GM18907 (cell line): ENCODE measurements at regions not wholly inside any gene's neighbourhood (a gene's known extent, or its start where the extent isn't known, plus 50 kb on each side); places are given as distances from the start of the nearest gene placed in this dataset.

Experiments used
- ATAC-seq: cut with Tn5 transposase; IDR thresholded peaks from one replicate; pipeline ENCODE4 v1.9.1; 2021; ENCODE audit warnings: mild to moderate bottlenecking, moderate library complexity; ENCODE audit not compliant: unreplicated experiment

DNA sequence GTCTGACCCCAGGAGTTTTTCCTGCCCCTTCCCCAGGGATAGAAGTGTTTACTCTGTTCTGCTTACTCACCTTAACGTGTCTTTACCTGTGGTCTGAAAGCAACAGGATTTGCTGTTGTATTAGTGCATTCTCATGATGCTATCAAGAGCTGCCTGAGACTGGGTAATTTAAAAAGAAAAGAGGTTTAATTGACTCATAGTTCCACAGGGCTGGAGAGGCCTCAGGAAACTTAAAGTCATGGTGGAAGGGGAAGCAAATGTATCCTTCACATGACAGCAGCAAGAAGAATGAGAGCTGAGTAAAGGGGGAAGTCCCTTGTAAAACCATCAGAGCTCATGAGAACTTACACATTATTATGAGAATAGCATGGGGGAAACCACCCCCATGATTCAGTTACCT, 240.4 kb downstream of the SNAPC1 start:
- no peak for ATAC-seq

DNA sequence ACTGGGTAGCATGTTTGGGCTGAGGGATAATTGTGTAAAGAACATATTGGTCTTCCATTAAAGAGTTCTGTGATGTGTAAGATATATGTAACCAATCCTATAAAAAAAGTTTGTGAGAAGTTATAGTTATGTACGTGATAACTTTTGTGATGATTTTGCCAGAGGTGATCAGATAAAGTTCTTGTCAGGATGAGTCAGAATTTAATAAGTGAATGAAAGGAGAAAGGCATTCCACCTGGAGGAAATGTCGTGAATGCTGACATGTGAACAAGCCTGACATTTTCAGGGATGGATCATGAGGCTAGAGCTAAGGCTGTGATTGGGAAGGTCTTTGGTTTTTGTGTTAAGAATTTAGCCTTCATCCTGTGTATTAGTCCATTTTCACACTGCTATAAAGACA, 241.5 kb downstream of the SNAPC1 start:
- ATAC-seq: no peak

DNA sequence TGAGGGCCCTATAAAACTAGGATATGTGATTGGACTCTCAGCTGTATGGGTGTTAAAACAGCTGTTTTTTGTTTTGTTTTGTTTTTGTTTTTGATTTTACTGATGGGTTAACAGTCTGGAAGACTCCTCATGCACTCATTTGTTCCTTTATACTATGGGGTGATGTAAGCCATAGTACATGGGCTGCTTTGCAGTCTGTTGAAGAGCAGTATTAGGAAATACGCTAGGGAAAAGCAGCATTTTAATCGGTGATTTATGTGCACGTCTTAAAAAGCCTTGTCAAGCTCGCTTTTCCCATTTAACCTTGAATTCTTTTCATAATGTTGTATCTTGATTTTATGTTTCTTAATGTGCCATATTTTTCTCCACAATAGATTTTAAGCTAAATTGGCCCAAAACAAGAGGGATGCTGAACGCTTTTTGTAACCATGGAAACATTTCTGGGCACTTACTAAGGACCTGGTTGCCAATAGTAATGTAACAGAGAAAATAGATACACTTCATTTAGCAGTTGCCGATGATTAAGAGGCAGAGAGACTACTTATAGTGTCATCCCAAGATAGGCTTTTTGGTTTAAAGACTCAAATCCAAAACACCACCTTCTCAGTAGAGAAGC, 244.0 kb downstream of the SNAPC1 start:
- no peak for ATAC-seq

DNA sequence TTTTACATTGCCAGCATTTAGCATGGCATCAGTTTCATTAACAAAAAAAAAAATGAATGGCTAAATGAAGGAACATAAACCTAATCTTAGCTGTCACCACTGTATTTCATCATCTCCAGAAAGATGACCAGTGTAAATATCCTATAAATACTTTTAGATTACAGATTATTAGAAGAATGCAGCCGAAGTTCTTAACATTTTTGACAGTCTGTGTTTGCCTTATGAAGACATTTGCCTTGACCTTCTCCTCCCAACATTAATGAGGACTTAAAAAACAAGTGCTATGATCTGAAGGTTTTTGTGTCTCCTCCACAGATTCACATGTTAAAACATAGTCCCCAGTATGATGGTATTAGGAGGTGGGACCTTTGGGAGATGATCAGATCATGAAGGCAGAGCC, 253.0 kb downstream of the SNAPC1 start:
- no peak for ATAC-seq

DNA sequence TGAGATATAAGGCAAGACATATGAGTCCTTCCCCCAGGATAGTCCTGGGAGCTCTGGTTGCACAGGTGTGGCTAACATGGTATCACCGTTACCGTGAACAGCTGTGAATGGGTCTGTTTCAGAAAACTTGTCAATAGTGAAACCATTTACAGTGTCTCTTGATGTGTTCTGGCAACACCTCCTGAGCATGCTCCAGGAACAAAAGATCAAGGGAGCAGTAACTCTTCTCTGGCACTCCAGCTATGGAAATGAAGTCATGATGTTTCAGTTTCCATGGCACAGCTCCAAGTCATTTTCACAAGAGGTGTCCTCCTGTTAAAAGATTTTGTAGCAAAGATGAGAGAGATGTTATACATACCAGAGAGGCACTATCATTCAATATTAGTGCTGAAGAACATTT, 253.7 kb downstream of the SNAPC1 start:
- no peak for ATAC-seq

DNA sequence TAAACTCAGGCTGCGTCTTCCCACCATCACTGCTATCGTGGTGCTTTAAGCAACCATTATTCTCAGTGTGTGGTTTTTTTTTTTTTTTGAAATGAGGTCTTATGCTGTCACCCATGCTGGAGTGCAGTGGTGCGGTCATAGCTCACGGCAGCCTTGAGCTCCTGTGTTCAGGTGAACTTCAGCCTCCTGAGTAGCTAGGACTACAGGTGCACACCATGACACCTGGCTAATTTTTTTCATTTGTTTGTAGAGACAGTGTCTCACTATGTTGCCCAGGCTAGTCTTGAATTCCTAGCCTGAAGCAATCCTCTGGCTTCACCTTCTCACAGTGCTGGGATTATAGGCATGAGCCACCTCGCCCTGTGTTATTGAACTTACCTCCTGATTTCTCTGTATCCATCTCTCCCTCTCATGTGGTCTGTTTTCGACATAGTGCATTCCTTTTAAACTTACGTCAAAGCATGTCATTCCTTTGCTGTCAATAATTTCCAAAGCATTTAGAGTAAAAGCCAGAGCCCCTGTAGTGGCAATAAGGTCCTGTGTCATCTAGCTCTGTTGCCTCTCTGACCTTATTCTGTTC, 255.5 kb downstream of the SNAPC1 start:
- ATAC-seq: no peak

DNA sequence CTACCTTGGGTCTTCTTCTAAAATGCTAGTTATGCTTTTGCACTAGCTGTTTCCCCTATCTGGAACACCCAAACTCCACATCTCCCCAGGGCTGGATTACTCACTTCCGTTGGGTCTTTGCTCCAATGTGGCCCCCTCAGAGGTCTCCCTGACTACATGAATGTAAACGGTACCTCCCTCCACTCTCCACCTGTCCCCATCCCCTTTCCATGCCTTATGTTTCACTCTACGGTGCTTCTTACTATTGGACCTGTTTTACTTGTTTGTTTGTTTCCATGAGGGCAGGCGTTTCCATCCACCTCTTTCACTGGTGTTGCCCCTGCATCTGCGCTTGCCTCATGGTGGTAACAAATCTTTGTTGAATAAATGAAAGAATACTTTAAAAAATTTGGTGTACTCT, 256.4 kb downstream of the SNAPC1 start:
- ATAC-seq: no peak

DNA sequence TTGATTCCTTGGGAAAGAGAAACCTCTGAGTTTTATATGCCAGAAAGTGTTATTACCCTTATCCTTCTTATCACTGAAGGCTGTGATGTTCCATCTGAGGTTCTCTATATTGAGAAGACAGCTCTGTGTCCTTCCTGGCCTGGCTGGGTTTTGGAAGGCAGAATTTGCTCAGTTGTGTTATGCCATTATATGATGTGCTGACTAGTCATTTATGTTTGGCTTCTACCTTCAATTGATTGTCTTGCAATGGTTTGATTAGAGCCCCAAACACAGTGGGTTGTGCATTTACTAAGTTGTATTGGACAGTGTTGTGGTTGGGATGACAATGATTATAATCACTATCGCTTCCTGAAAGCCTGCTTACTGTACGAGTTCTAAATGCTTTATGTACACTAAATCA, 265.7 kb downstream of the SNAPC1 start:
- ATAC-seq: no peak

DNA sequence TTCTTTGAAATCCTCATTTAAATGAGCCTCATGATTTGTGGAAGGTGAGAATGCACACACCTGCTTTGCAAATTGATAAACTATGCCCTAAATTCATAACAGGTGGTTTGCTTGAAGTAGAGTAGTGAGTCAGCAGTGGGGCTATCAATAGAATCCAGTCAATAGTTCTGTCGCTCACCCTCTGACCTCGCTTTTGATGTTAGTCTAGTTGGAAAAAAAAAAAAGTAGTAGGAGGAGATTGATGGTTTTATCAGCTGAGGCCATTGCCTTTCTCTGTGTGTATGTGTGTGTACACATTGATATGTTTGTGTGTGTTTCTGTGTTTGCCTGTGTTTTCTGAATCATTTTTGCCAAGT, 267.3 kb downstream of the SNAPC1 start:
- peak; percentile 60 for ATAC-seq

DNA sequence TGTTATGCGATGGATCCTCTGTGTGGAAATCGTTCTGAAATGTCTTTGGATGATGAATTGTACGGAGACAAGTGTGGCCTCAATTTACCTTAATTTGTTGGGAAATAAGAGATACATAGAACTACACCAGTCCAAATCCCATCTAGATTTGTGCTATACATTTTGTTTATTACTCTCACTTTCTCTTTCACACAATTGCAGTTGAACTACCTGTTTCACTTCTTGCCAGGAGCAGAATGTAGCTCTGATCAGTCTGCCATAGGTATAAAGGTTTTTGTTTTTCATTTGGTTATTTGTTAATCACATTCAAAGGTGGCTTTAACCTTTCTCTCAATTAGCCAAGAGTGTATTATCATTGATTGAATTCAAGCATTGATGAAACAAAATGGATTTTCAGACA, 268.2 kb downstream of the SNAPC1 start:
- ATAC-seq: no peak

DNA sequence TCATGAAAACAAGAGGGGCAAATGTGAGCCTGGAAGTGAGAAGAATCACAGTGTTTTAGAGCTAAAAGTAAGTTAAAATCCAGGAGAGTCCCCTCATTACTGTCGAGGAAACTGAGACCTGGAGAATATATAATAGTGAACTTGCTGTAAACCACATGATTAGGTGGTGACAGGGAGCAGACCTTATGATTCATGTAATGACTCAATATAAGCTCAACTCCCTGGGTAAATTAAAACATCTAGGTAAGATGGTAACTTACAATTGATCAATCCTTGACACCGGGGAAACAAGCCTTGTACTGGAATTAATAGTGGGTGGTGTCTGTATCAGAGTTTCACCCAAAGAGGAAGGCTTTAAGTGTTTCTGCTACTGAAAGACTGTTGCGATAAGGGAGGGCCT, 269.3 kb downstream of the SNAPC1 start:
- ATAC-seq: no peak

DNA sequence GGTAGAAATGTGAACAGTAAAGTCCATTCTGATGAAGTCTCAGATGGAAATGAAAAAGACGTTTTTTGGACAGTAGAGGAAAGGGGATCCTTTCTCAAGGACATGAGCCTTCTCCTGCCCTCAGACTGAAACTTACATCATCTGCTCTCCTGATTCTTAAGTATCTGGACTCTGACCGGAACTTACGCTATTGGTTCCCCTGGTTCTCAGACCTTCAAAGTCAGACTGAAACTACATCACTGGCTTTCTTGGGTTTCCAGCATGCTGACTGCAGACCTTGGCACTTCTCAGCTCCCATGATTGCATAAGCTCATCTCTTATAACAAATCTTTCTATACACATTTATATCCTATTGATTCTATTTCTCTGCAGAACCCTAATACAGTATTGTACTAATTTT, 291.0 kb downstream of the SNAPC1 start:
- no peak for ATAC-seq

DNA sequence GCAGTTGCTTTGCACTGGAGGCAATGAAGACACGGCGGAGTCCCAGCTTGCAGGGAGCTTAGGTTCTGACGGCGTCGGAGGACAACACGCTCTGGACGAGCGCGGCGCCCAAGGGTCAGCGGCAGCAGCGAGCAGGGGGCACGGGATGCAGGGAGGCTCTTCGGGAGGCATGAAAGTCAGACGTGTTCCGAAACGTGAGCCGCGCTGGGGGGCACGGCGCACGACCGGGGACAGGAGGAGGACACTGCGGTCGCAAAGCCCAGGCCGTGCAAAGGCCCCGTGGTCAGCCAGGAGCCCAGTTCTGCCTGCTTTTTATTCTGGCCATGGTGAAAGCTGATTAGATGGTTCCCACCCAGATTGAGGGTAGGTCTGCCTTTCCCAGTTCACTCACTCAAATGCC, 294.6 kb downstream of the SNAPC1 start:
- ATAC-seq: no peak

DNA sequence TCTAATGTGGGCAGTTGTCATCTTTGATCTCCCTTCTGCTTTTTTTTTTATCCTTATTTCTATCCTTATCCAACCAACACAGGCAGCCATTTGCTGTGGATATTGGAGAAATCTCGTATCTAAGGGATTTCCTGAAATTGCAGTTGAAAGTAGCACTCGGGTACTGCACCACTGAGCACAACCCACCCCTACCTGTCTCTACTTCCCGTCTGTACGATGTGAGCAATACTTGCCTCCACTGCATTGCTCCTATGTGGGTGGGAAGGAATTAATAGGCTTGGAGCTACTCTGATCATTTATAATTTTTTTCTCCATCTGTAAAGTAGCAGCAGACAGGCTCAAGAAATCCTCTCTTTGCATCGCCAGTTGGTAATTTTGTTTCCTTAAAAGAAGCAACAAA, 300.4 kb downstream of the SNAPC1 start:
- no peak for ATAC-seq

DNA sequence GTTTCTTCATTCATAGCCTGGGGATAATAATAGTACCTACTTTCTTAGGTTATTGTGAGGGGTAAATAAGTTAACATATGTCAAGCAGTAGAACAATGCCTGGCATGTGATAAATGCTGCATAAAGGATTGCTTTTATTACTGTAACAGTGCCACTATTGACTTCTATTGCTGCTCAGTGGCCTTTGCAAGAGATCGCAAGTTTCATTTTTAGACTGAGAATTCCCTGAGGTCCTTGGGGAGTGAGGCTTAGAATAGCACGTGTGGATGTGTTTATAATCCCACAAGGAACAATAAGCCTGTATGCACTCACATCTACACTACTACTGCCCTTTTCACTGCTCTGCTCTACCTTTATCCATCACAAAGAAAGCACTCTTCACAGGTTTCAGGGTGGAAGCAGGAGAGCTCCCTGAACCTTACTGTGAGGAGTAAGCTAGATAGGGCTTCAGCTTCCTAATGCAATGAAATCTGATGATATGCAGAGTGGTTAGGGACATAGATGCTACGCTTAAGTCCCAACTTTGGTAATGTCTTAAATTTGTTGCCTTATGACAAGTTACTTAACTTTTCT, 302.6 kb downstream of the SNAPC1 start:
- no peak for ATAC-seq

DNA sequence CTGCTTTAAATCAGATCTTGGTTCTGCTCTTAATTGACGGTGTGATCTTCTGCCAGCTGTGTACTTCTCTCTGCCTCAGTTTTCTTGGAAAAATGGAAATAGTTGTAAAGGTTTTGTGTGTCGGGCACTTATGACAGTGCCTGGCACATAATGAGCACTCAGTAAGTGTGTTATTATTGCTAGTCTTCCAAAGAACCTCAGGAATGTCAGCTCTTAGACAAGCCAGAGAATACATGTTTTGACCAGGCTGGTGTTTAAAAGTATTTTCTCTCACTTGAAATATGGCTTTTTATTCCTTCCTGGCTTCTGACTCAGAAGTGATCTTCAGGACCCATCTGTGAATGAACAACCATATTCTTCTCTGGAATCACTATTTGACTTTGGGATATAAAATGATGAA, 304.1 kb downstream of the SNAPC1 start:
- no peak for ATAC-seq

DNA sequence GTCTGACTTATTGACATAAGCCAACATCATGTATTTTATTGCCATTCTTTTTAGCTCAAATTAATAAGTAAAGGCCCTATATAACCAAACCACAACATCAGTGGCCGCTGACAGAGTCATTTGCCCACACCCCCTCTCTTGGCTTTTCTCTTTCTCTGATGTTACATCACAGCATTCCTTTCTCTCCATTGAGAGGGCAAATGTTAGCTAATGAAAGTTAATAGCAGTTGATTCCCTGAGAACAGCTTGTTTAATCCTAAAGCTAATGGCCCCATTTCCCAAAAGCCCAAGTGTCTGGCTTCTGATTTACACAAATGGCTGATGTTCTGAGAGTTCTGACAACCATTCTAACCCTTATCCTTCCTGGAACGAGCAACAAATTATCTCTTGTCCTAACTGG, 308.8 kb downstream of the SNAPC1 start:
- no peak for ATAC-seq

DNA sequence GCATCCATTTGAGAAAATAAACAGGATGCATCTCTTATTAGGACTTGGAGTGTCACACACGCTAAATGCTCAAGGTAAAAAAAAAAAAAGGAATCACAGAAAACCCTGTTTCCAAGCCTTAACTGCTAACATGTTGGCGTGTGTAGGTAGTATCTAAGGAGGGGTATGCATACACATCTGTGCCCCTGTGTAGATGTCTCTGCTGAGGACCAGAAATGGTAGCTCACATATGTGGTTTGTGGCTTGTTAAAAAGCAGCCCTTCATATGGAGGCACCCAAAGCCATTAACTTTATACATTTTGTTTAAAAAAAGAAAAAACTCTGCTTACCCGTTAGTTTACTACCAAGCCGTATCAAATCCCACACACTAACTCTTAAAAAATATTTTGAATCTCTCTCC, 314.1 kb downstream of the SNAPC1 start:
- no peak for ATAC-seq

DNA sequence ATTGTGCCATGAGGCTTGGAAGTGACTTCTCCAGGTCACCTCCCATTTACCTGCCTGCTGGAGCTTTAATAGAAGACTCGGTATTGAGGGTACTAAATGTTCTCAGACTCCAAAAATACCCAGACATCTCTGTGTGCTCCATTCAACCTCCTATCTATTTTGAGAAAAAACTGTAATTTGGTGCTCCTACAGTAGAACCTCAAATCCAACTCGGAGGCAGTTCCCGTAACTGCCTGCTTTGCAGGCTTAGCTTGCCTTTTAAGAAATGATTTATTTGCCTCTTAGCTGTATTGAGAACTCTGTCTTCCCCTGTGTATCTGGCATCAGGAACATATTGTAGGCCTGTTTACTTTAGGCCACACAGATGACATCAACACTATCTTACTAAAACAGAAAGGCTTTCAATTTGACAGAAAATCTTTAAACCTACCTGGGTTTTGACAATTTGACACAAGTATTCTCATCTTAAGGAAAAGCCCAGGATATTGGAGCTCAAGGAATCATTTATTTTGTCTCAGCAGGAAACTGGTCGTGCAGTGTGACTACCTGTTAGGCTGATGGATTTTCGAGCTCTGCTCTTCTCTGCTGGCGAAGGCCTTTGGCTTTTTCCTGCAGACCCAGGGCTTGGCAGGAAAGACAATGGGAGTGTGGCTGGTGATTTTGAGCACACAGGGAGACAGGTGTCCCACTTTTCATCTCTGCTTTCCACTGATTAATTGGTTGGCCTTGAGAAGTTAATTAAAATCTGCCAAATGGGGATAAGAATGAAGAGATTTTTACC, 314.8 kb downstream of the SNAPC1 start:
- no peak for ATAC-seq

DNA sequence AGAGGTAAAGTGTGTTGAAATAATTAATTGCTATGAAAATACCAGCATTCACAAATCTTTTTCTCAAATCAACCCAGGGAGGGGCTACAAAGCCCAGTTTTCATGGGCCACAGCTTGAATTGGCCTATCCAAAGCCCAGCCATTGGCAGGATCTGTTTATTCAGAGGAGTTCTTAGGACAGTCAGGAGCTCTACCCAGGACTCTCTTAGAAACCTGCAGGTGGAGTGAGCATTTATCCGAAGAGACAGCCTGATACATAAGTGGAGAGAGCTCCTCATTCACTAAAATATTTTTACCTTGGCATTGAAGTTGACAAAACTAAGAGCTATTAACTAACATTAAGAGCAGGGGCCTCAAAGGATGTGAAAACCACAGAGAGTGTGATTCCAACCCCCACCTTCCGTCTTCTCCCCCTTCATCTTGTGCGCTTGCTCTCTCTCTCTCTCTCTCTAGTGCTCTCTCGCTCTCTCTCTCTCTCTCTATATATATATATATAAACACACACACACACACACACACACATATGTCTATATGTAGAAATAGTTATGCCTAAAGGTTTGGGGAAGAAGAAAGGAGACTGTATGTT, 315.5 kb downstream of the SNAPC1 start:
- peak; percentile 25 for ATAC-seq

DNA sequence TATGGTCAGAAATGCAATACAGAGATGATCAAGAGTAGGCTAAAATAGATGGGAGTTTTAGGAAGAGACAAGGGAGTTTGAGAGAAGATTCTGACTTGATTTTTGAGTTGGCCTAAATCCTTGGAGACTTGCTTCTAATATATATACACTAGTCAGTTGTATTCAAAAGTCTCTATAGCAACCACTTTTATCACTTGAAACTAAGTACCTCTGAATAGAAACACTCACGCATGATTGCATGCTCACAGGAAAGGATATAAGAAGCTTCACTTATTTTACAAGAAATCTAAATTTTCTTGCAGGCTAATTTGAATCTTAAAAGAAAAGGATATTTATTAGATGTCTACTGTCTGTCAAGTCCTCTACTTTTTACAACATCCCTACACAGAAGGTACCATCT, 316.8 kb downstream of the SNAPC1 start:
- peak; percentile 50 for ATAC-seq
